Islet of Langerhans (tissue), 1 donor: ENCODE measurements at regions not wholly inside any gene's neighbourhood (a gene's known extent, or its start where the extent isn't known, plus 50 kb on each side); places are given as distances from the start of the nearest gene placed in this dataset.

Experiments
- FAIRE-seq: peaks from one replicate; lab custom pipeline; 2011; peaks lifted over from hg19 to GRCh38; lab: Jason Lieb, UNC

DNA sequence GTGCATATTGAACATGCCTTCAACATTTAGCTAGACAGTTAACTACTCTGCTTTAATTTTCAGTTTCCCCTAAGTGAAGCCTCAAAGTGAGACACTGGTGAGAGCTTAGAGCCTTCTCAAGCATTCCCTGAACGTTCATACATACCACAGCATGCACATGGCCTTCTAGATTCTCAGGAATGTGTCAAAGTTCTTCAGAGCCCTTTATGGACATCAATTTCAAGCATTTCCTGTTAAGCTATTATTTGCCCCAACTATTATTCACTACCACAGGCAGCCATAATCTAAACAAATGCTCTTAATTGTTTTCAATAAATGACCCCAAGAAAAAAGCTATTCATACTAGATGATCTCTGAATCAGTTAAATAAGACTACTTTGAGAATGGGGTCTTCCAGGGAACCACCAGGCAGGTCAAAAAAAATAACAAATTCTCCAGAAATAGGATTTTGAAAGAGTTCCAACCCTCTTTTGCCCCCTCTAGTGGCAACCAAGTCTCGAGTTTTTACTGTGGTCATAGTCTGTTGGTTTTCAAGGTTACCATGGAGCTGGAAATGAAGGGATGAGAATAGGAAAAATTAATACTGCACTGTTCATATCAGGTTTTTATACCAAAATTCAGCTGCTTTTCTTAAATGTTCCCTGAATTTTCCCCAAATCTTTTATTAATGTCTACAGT, 235.4 kb downstream of the RAB28 start:
- FAIRE-seq = no peak

DNA sequence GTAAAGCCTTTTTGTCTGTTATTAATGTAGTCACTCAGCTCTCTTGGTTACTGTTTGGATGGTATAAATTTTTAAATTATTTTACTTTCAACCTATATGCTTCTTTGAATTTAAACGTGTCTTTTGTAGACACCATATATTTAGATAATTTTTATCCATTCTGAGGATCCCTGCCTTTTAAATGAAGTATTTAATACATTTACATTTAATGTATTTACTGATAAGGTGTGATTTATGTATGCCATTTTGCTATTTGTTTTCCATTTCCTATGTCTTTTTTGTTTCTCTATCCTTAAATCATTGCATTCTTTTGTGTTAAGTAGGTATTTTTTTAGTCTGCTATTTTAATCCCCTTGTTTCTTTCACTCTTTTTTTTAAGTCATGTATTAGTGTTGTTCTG, 238.0 kb downstream of the RAB28 start:
- no peak for FAIRE-seq

DNA sequence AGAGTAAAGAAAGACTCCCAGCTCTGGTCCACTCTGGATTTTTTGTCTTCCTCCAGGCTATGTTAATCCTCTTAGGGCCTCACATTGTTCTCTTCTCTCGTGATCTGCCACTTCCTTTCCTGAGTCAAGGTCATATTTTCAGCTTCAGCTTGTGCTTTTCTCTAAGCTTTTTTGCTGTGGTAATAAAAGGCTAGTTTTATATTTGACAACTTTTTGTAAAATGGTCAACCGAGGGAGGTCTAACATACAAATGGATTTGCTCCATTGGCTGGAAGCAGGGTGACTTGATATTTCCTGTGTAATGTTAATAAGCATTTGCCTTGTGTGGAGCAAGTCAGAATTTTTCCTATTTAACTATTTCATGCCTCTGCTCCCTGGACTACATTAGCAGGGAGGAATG, 239.7 kb downstream of the RAB28 start:
- FAIRE-seq = no peak

DNA sequence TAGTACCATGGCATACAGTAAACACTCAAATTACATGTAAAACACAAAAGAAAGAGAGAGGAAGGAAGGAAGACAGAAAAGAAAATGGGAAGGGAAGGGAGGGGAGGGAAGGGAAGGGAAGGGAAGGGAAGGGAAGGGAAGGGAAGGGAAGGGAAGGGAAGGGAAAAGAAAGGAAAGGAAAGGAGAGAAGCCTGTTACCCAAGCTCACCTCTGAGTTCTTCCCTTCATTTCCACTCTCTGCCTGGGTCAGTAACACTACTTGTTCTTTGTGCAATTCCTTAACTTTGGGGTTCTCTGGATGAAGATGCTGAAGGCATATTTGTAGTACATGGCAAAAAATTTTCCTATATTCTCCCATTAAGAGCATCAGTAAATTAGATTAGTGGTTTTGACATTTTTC, 241.0 kb downstream of the RAB28 start:
- FAIRE-seq = no peak

DNA sequence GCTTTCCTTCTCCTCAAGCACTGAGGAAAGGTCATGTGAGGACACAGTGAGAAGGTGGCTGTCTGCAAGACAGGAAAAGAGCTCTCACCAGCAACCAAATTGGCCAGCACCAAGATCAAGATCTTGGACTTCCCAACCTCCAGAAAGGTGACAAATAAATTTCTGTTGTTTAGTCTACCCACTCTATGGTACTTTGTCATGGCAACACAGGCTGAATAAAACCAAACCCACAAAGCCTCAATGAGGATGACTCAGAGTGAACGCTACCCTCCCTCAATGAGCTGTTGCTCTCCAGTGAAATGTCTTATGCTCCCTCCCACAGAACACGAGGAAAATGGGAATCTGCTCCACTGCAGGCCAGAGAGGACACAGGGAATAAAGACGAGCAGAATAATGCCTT, 244.1 kb downstream of the RAB28 start:
- FAIRE-seq = no peak

DNA sequence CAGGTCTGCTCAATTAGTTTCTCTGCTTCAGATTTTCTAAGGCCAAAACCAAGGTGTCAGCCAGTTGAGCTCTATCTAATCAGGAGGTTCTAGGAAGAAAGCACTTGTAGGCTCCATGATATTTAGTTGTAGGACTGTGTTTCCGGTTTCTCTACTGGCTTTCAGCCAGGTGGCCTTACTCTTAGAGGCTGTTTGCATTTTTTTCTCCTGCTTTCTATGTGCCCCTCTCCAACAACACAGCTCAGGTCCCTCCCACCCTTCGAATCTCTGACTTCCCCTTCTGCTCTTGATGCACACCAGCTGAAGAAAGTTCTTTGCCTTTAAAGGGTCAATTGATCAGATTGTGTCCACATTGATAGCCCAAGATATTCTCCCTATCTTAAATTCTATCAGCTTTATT, 245.2 kb downstream of the RAB28 start:
- FAIRE-seq = no peak

DNA sequence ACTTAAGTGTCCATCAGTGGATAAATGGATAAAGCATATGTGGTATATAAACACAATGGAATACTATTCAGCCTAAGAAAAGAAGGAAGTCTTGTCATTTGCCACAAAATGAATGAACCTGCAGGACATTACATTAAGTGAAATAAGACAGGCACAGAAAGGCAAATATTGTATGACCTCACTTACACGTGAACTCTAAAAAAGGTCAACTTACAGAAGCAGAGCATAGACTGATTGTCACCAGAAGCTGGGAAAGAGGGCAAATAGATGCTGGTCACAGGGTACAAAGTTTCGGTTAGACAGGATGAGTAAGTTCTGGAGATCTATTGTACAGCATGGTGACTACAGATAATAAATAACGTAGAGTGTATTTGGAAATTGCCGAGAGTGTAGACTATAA, 247.7 kb downstream of the RAB28 start:
- FAIRE-seq = no peak

DNA sequence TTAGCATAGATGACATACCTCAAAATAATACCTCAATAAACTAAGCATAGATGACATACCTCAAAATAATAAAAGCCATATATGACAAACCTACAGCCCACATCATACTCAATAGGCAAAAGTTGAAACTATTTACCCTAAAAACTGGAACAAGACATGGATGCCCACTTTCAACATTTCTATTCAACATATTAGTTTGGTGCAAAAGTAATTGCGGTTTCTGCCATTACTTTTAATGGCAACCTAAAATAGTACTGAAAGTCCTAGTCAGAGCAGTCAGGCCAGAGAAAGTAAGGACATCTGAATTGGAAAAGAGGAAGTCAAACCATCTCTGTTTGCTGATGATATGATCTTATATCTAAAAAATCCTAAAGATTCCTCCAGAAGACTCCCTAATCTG, 250.4 kb downstream of the RAB28 start:
- FAIRE-seq = no peak

DNA sequence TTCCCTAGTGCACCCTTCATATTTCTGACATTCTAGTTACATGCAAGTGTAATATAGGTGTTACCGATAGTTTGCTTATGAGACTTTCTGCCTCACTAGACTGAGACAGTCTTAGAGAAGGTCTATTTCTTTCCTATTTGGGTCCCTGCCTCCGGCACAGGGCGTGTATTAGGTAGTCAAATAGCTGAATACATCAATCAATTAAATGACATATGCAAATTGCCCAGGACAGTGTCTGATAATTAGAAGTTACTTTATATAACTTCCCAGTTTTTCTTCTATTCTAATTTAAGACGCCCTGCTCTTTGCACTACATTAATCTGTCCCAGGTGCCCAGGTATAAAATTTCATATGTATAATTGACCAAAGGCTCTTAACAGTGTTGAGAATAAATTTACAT, 264.2 kb downstream of the RAB28 start:
- FAIRE-seq = no peak

DNA sequence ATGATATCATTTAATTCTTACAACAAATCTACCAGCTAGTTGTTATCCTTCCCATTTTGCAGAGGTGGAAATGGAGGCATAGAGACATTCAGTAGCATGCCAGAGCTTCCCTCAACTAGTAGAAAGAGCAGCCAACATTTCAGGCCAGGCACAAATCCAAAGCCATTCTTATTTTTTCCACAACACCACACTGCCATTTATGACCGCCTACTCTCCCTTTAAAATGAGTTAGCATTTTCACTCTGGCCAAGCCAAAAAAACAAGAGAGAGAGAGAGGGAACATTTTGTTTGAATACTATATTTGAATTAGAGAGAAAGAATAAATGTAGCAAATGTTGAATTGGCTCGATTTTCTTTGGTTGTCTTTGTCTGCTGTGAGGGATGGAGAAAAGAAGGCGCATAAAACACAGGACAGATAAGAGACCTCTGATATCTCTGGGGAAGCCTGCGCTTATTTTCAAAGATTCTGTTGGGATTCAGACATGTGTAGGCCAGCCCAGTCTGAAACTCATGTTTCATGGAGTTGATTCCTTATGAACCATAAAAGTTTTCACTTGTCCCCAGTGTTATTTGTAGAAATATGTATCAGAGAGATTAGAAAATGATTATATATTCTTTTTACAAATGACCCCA, 265.7 kb downstream of the RAB28 start:
- no peak for FAIRE-seq

DNA sequence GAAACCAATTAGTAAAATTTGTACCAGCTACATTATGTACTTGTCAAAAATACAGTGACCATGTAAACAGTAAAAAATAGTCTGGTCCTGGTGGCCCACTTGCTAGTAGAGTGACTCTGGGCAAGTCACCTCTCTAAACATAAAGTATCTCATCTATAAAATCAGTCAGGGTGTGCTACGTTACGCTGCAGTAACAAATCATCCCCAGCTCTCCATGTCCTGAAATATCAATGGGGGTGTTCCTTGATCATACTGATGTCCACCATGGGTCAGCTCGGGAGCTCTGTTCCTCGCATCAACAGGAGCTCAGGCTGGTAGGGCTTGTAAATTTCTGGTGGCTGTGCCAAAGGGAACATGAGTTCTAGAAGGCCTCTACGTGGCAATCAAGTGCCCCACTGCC, 268.6 kb downstream of the RAB28 start:
- FAIRE-seq = no peak

DNA sequence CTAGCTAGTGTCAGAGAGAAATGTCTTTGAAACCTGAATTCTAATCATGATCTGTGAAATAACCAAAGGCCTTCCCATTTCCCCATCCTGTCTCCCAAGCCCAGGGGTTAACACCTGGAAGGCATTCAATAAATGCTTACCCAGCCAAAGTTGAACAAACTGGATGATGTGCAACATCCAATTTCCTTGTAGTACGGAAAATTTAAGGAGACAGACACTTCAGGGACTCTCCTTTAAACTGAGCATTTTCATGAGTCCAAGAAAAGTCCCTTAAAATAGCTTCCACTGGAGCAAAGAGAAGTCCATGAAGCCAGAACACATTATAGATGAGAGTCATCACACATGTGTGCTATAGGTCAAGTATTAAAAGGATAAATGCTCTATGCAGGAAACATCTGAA, 271.2 kb downstream of the RAB28 start:
- FAIRE-seq = no peak

DNA sequence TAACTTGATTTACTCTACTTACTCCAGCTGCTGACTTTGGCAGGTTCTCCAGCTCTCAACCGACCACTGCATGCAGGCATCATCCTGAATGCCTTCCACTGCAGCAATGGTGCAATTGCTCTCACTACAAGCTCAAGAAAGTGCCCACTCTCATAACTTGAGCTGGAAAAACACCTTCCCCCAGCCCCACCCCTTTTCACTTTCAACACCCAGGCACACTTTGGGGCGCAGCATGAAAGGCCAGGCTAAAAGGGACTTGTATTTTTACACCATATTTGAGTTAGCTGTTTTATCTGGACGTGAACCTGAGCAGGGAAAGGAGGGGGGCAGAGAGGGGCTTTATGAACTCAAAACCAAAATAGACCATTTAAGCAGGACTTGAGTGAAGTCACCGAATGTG, 274.5 kb downstream of the RAB28 start:
- no peak for FAIRE-seq

DNA sequence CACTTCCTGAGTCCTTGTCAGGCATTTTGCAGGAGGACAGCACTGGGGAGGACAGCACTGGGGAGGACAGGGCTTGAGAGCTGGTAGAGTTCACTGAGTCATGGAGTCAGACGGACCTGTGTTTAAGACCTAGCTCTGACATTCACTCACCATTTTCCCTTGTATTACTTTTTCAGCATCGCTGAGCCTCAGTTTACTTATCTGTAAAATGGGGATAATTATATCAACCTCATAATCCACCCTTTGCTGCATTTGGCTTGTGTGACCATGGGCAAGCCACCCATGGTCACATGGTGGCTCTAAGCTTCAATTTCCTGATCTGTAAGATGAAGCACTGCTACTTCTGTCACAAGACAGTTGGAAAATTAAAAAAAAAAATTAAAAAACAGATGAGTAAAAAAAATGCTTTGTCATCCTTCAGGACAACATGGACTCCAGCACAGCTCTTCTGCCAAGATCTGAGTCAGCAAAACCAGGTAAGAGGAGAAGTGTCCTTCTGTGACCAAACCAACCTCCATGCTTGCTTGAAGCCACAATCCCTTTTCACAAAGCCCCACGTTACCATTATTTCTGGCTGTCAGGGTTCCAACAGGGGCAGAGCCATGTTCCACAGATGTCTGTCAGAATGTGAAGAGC, 275.5 kb downstream of the RAB28 start:
- FAIRE-seq = no peak

DNA sequence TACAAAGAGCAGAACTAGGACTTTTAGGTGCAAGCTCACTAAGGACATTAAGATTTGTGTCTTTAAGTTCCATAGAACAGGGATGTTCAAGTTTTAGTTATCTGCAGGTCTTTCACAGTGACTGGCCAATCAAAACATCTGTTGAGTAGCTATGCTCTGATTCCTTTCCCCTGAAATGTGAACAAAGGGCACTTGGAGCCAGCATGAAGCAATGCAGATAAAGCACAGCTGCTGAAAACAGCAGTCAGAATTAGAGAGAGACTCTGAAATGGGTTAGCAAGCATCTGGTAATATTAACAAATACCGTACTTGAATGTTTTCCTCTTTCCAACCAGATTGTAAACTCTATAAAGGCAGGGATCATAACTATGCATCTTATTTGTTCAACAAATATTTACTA, 276.9 kb downstream of the RAB28 start:
- FAIRE-seq = no peak

DNA sequence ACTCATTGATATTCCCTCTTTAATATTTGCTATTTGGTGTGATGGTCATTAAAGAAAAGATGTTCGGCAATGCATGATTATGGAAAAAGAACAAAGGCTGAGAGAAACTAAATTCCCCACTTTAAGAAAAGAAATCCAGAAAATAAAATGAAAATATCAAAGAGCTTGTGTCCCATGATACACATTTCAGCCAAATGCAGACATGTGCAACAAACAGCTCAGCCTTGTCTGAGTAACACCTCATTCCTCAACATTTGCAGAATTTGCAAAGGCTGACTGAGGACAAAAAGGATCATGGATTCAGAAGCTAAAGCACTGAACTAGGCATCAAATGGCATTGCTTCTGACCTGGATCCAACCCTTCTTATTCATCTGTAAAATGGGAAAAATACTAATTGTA, 281.0 kb downstream of the RAB28 start:
- FAIRE-seq = no peak

DNA sequence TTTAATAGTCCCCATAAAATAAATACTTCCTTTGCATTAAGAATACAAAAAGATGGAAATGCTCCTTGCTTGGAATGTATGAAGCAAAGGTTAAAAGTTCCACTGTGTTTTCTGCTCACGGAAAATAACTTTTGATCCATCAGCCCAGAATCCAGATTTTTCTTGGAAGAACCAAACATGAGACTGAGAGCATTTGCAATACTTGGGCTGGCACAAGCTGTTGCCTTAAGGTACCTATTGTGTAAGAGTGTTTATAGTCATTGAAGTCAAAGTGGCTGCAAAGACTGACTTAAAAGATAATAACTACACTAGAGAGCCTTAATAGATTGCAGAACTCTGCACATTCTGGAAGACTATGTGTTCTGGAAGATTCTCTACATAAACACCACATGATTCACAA, 281.4 kb downstream of the RAB28 start:
- FAIRE-seq = no peak

DNA sequence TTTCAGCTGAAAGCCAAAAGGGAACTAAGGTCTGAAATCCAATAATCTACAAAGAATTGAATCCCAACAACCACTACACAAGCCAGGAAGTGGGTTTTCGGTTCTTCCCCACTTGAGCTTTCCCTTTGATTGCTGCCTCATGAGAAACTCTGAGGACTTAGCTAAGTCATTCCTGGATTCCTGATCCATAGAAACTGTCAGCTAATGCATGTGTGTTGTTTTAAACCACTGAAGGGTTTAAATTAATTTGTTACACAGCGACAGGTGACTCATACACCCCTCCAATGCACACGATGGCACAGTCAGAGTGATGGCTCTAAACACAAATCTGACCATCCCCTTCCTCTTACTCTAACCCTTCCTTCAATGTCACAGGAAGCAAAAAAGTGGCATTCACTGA, 282.9 kb downstream of the RAB28 start:
- no peak for FAIRE-seq

DNA sequence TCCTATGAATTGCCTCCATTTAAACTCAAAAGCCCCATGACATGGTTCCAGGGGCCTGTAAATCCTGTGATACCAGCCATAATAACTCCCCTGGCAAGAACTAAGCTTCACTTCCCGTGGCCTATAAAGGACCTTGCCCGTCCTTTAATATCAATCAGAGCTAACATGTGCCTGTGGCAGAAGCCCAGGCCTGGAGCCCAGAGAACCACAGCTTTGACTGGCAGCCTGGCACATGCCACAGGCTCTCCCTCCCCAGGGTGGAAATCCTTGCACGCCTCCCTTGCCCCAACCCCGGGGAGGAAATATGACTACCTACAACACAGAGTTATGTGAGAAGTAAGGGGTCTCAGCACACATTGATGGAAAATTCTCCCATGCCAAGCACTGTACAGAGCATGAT, 287.4 kb downstream of the RAB28 start:
- FAIRE-seq = no peak

DNA sequence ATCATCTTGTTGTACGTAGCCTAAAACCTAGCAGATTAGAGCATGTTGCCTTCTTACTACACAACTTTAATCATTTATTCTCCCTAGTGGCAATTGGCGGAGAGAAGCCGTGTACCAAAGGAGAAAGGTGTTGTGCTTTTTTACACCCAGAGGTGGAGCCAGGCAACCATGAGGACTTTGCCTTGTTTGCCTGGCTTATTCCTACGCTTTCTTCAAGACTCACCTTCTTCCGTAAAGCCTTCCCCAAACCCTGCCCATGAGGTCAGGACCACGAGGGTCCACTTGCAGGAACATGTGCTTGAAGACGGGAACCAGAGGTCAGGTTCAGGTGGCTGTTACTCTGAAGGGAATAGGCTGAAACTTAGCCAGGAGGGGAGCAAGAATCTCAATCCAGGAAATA, 290.5 kb downstream of the RAB28 start:
- FAIRE-seq = no peak

DNA sequence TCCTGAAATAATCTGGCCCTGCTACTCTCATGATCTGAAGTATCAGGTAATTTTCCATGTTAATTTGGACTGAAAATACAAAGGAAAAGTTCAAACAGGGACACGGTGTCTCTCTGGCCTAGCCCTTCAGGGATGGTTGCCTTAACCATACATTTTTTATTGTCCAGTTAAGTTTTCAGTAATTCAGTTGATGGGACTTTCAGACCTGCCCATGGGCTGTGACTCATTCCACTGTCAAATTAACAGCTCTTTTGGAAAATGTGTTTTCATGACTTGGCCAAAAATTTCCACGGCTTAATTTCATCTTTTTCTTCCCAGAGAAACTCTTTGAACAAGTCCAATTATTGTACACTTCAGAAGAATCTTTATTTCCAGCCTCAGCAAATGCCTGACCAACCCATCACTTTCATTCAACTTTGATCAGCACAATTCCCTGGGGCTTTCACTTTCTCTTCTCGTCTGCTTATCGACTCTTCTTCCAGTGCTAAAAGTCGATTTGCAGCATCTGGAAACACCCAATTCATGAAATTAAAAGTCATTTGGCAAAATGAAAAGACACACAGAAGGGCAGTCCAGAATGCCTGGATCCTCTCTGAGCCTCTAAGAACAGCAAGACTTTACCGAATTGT, 293.9 kb downstream of the RAB28 start:
- no peak for FAIRE-seq

DNA sequence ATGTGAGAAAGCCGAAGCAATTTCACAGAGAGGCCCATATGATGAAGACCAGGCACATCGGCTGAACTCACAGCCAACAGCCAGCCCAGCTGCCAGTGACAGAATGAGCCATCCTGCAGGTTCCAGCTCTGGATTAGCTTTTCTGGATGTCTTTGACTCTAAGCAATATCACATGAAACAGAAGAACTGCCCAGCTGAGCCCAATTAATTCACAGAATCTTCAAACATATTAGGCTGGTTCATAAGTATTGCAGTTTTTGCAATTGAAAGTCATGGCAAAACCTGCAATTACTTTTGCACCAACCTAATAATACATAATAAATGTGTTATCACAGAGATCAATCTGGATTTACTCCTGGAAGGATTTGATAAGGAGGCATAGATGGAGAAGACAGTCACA, 299.9 kb downstream of the RAB28 start:
- no peak for FAIRE-seq

DNA sequence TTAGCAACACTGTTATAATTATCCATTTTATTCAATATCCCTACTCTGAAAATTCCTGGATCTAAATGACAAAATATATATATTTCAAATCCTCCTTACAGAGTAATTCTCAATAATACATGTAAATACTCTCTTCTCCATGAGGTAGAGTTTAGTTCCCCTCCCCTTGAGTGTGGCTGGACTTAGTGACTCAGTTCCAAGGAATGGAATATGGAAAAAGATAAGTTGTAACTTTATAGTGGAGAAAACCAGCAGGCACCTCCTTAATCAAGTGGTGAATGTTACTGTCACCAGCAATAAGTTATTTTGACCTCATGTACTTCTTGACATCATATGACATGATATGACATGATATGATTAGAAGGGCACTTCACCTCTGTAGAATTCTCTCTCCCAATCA, 302.0 kb downstream of the RAB28 start:
- FAIRE-seq = no peak

DNA sequence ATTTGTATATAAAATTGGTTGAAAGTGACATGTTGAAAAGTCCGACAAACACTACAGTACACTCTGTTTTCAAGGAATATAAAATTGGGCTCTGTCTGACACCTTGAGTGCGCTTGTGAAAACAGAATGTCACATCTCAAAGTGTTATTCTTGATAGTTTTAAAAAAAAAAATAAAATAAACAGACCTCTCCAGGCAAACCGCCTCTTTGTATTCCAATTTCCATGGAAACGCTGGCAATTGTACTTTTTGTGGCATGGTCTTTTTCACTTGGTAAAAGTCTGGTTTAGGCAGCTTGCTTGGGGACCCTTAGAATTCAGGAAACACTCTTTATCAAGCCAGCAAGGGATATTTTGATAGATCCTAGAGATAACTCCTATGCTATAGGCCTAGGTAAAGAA, 302.5 kb downstream of the RAB28 start:
- FAIRE-seq = no peak
